ENCODE measurements at regions not wholly inside any gene's neighbourhood (a gene's known extent, or its start where the extent isn't known, plus 50 kb on each side); places are given as distances from the start of the nearest gene placed in this dataset.
"Not testable (repeated sequence)": the region's sequence is repeated elsewhere in the genome, so short reads cannot be mapped to it uniquely, and the experiment has no call there.

- H3K9me3 Mint-ChIP-seq; DNase-seq; H3K36me3 Mint-ChIP-seq; H3K27ac Mint-ChIP-seq; H3K4me1 Mint-ChIP-seq; H3K27me3 Mint-ChIP-seq; ATAC-seq (ENCODE audit: low read depth); H3K4me3 Mint-ChIP-seq; POLR2A ChIA-PET: not testable (repeated sequence)
Measured at GRCh38 chr7:82571047-82571446, 127.5 kb upstream of the CACNA2D1 start.

GRCh38 chr7:82567841-82568240, 124.3 kb upstream of the CACNA2D1 start:
- ATAC-seq (ENCODE audit: low read depth) (no peak), DNase-seq (no peak)
- no peaks in the 10 kb centered on the region for H3K9me3 Mint-ChIP-seq
- no peak overlapping the region for H3K27ac Mint-ChIP-seq
- H3K27me3 Mint-ChIP-seq = no peaks in the 10 kb centered on the region
- H3K4me1 Mint-ChIP-seq = peaks cover 4% of the 10 kb centered on the region
- no peak overlapping the region for H3K4me3 Mint-ChIP-seq
- H3K36me3 Mint-ChIP-seq = no peaks in the 10 kb centered on the region
- POLR2A ChIA-PET = no interaction called here

- no peak overlapping the region for H3K27ac Mint-ChIP-seq
- H3K9me3 Mint-ChIP-seq = no peaks in the 10 kb centered on the region
- no peaks in the 10 kb centered on the region for H3K36me3 Mint-ChIP-seq
- POLR2A ChIA-PET = no interaction called here
- peaks cover 3% of the 10 kb centered on the region for H3K4me1 Mint-ChIP-seq
- DNase-seq (no peak), ATAC-seq (ENCODE audit: low read depth) (no peak)
- H3K27me3 Mint-ChIP-seq = no peaks in the 10 kb centered on the region
- no peak overlapping the region for H3K4me3 Mint-ChIP-seq
Measured at GRCh38 chr7:82567356-82567755, 123.8 kb upstream of the CACNA2D1 start.

- H3K4me3 Mint-ChIP-seq = no peak overlapping the region
- no peaks in the 10 kb centered on the region for H3K4me1 Mint-ChIP-seq
- H3K27me3 Mint-ChIP-seq = no peaks in the 10 kb centered on the region
Measured at GRCh38 chr7:82566752-82567151, 123.2 kb upstream of the CACNA2D1 start.

GRCh38 chr7:82562716-82563404, 119.3 kb upstream of the CACNA2D1 start:
- DNase-seq (no peak), ATAC-seq (ENCODE audit: low read depth) (no peak)
- Mint-ChIP-seq H3K9me3 (no peaks in the 10 kb centered on the region), H3K36me3 (no peaks in the 10 kb centered on the region), H3K27ac (no peak overlapping the region), H3K4me3 (no peak overlapping the region), H3K27me3 (peaks cover 2% of the 10 kb centered on the region), H3K4me1 (no peaks in the 10 kb centered on the region)
- POLR2A ChIA-PET = no interaction called here

More at GRCh38 chr7:82566752-82567151, 123.2 kb upstream of the CACNA2D1 start:
- Mint-ChIP-seq H3K36me3 (no peaks in the 10 kb centered on the region), H3K9me3 (no peaks in the 10 kb centered on the region), H3K27ac (no peak overlapping the region)
- POLR2A ChIA-PET = no interaction called here
- ATAC-seq (ENCODE audit: low read depth) (no peak), DNase-seq (no peak)

GRCh38 chr7:82559193-82559805, 115.7 kb upstream of the CACNA2D1 start:
- no peaks in the 10 kb centered on the region for H3K9me3 Mint-ChIP-seq
- ATAC-seq (ENCODE audit: low read depth) = no peak
- POLR2A ChIA-PET = no interaction called here
- H3K4me3 Mint-ChIP-seq = no peak overlapping the region
- no peak for DNase-seq
- H3K36me3 Mint-ChIP-seq = no peaks in the 10 kb centered on the region
- H3K4me1 Mint-ChIP-seq = no peaks in the 10 kb centered on the region
- H3K27ac Mint-ChIP-seq = no peak overlapping the region
- H3K27me3 Mint-ChIP-seq = peaks cover 2% of the 10 kb centered on the region

GRCh38 chr7:82549616-82550285, 106.2 kb upstream of the CACNA2D1 start:
- H3K9me3 Mint-ChIP-seq = no peaks in the 10 kb centered on the region
- ATAC-seq (ENCODE audit: low read depth) = no peak
- DNase-seq = no peak
- H3K36me3 Mint-ChIP-seq = no peaks in the 10 kb centered on the region
- H3K27me3 Mint-ChIP-seq = peaks cover 2% of the 10 kb centered on the region
- H3K4me1 Mint-ChIP-seq = no peaks in the 10 kb centered on the region
- POLR2A ChIA-PET = no interaction called here
- no peak overlapping the region for H3K4me3 Mint-ChIP-seq
- no peak overlapping the region for H3K27ac Mint-ChIP-seq

- H3K9me3 Mint-ChIP-seq = no peaks in the 10 kb centered on the region
- no peaks in the 10 kb centered on the region for H3K36me3 Mint-ChIP-seq
- ATAC-seq (ENCODE audit: low read depth) (no peak), DNase-seq (no peak)
- no peak overlapping the region for H3K27ac Mint-ChIP-seq
- POLR2A ChIA-PET = no interaction called here
- no peak overlapping the region for H3K4me3 Mint-ChIP-seq
- no peaks in the 10 kb centered on the region for H3K4me1 Mint-ChIP-seq
- H3K27me3 Mint-ChIP-seq = peaks cover 2% of the 10 kb centered on the region
Measured at GRCh38 chr7:82548141-82548688, 104.6 kb upstream of the CACNA2D1 start.

GRCh38 chr7:82542665-82543064, 99.1 kb upstream of the CACNA2D1 start:
- H3K36me3 Mint-ChIP-seq = no peaks in the 10 kb centered on the region
- no peak overlapping the region for H3K27ac Mint-ChIP-seq
- no peaks in the 10 kb centered on the region for H3K4me1 Mint-ChIP-seq
- no peak overlapping the region for H3K4me3 Mint-ChIP-seq
- no peaks in the 10 kb centered on the region for H3K27me3 Mint-ChIP-seq
- POLR2A ChIA-PET = no interaction called here
- DNase-seq = no peak
- H3K9me3 Mint-ChIP-seq = no peaks in the 10 kb centered on the region
- no peak for ATAC-seq (ENCODE audit: low read depth)

GRCh38 chr7:82539969-82540368, 96.4 kb upstream of the CACNA2D1 start:
- Mint-ChIP-seq H3K36me3 (no peaks in the 10 kb centered on the region), H3K27ac (no peak overlapping the region)
- POLR2A ChIA-PET = no interaction called here

GRCh38 chr7:82534684-82535083, 91.1 kb upstream of the CACNA2D1 start:
- Mint-ChIP-seq H3K36me3 (no peaks in the 10 kb centered on the region), H3K27me3 (no peaks in the 10 kb centered on the region), H3K27ac (no peak overlapping the region), H3K4me1 (no peaks in the 10 kb centered on the region), H3K4me3 (no peak overlapping the region), H3K9me3 (no peaks in the 10 kb centered on the region)
- ATAC-seq (ENCODE audit: low read depth) (no peak), DNase-seq (no peak)
- POLR2A ChIA-PET = no interaction called here

More at GRCh38 chr7:82539969-82540368, 96.4 kb upstream of the CACNA2D1 start:
- ATAC-seq (ENCODE audit: low read depth) = no peak
- Mint-ChIP-seq H3K4me1 (no peaks in the 10 kb centered on the region), H3K4me3 (no peak overlapping the region), H3K9me3 (no peaks in the 10 kb centered on the region), H3K27me3 (no peaks in the 10 kb centered on the region)
- DNase-seq = no peak

- DNase-seq (no peak), ATAC-seq (ENCODE audit: low read depth) (no peak)
- H3K9me3 Mint-ChIP-seq = no peaks in the 10 kb centered on the region
- no peak overlapping the region for H3K4me3 Mint-ChIP-seq
- POLR2A ChIA-PET = no interaction called here
- H3K4me1 Mint-ChIP-seq = no peaks in the 10 kb centered on the region
- H3K27ac Mint-ChIP-seq = no peak overlapping the region
- no peaks in the 10 kb centered on the region for H3K27me3 Mint-ChIP-seq
- no peaks in the 10 kb centered on the region for H3K36me3 Mint-ChIP-seq
Measured at GRCh38 chr7:82530361-82530760, 86.8 kb upstream of the CACNA2D1 start.

- Mint-ChIP-seq H3K27me3 (peaks cover 2% of the 10 kb centered on the region), H3K36me3 (no peaks in the 10 kb centered on the region), H3K4me1 (no peaks in the 10 kb centered on the region), H3K27ac (no peak overlapping the region), H3K4me3 (no peak overlapping the region), H3K9me3 (no peaks in the 10 kb centered on the region)
- DNase-seq (no peak), ATAC-seq (ENCODE audit: low read depth) (no peak)
- POLR2A ChIA-PET = no interaction called here
Measured at GRCh38 chr7:82528577-82529310, 85.2 kb upstream of the CACNA2D1 start.
